ENCODE measurements at regions not wholly inside any gene's neighbourhood (a gene's known extent, or its start where the extent isn't known, plus 50 kb on each side); places are given as distances from the start of the nearest gene placed in this dataset.
"Not testable (repeated sequence)": the region's sequence is repeated elsewhere in the genome, so short reads cannot be mapped to it uniquely, and the experiment has no call there.

- no peaks in the 10 kb centered on the region for H3K36me3 ChIP-seq (ENCODE audit: insufficient read depth)
- no peak overlapping the region for H2AFZ ChIP-seq (ENCODE audit: low read depth)
- no peak overlapping the region for H3K9ac ChIP-seq
- no peaks in the 10 kb centered on the region for H4K20me1 ChIP-seq (ENCODE audit: insufficient read depth)
- no peak overlapping the region for H3K4me3 ChIP-seq (IDR thresholded peaks at IDR 0.05; ENCODE audit: insufficient read depth, low read depth, low read length)
- H3K4me1 ChIP-seq (ENCODE audit: low read depth, poor library complexity, severe bottlenecking), result no peaks in the 10 kb centered on the region
- no peak overlapping the region for H3K27ac ChIP-seq
- H3K79me2 ChIP-seq (ENCODE audit: insufficient read depth, low read depth), result no peaks in the 10 kb centered on the region
- no peaks in the 10 kb centered on the region for H3K27me3 ChIP-seq (ENCODE audit: insufficient read depth, low read depth)
- H3K4me2 ChIP-seq, result no peak overlapping the region
- TF ChIP-seq CTCF (conservative IDR thresholded peaks at IDR 0.05; ENCODE audit: low read depth, low read length), result no peak
Observed at GRCh38 chr9:106233116-106233515, 538.8 kb downstream of the TMEM38B start.

GRCh38 chr9:106260908-106261307, 566.6 kb downstream of the TMEM38B start:
- H4K20me1 ChIP-seq (ENCODE audit: insufficient read depth); H3K27ac ChIP-seq; H3K4me1 ChIP-seq (ENCODE audit: low read depth, poor library complexity, severe bottlenecking); H3K27me3 ChIP-seq (ENCODE audit: insufficient read depth, low read depth); H3K4me2 ChIP-seq; H3K9ac ChIP-seq; H2AFZ ChIP-seq (ENCODE audit: low read depth); H3K36me3 ChIP-seq (ENCODE audit: insufficient read depth); H3K4me3 ChIP-seq (IDR thresholded peaks at IDR 0.05; ENCODE audit: insufficient read depth, low read depth, low read length); H3K79me2 ChIP-seq (ENCODE audit: insufficient read depth, low read depth): not testable (repeated sequence)

- H3K9ac ChIP-seq, result no peak overlapping the region
- no peak overlapping the region for H3K4me3 ChIP-seq (IDR thresholded peaks at IDR 0.05; ENCODE audit: insufficient read depth, low read depth, low read length)
- no peaks in the 10 kb centered on the region for H3K79me2 ChIP-seq (ENCODE audit: insufficient read depth, low read depth)
- H3K4me2 ChIP-seq, result no peak overlapping the region
- H3K27me3 ChIP-seq (ENCODE audit: insufficient read depth, low read depth), result no peaks in the 10 kb centered on the region
- H2AFZ ChIP-seq (ENCODE audit: low read depth), result no peak overlapping the region
- no peaks in the 10 kb centered on the region for H4K20me1 ChIP-seq (ENCODE audit: insufficient read depth)
- H3K4me1 ChIP-seq (ENCODE audit: low read depth, poor library complexity, severe bottlenecking), result no peaks in the 10 kb centered on the region
- no peak overlapping the region for H3K27ac ChIP-seq
- no peaks in the 10 kb centered on the region for H3K36me3 ChIP-seq (ENCODE audit: insufficient read depth)
- no peak for TF ChIP-seq CTCF (conservative IDR thresholded peaks at IDR 0.05; ENCODE audit: low read depth, low read length)
Observed at GRCh38 chr9:106277966-106278365, 583.6 kb downstream of the TMEM38B start.

- TF ChIP-seq CTCF (conservative IDR thresholded peaks at IDR 0.05; ENCODE audit: low read depth, low read length), result no peak
- H3K4me2 ChIP-seq, result no peak overlapping the region
- no peak overlapping the region for H3K4me3 ChIP-seq (IDR thresholded peaks at IDR 0.05; ENCODE audit: insufficient read depth, low read depth, low read length)
- no peaks in the 10 kb centered on the region for H3K36me3 ChIP-seq (ENCODE audit: insufficient read depth)
- H3K79me2 ChIP-seq (ENCODE audit: insufficient read depth, low read depth), result no peaks in the 10 kb centered on the region
- H4K20me1 ChIP-seq (ENCODE audit: insufficient read depth), result no peaks in the 10 kb centered on the region
- H3K4me1 ChIP-seq (ENCODE audit: low read depth, poor library complexity, severe bottlenecking), result no peaks in the 10 kb centered on the region
- H2AFZ ChIP-seq (ENCODE audit: low read depth), result no peak overlapping the region
- H3K9ac ChIP-seq, result no peak overlapping the region
- no peak overlapping the region for H3K27ac ChIP-seq
- H3K27me3 ChIP-seq (ENCODE audit: insufficient read depth, low read depth), result no peaks in the 10 kb centered on the region
Observed at GRCh38 chr9:106283769-106284168, 579.2 kb upstream of the ZNF462 start.

- H3K79me2 ChIP-seq (ENCODE audit: insufficient read depth, low read depth), result no peaks in the 10 kb centered on the region
- 0 out of 2 replicates have a peak, but pooled peaks have one; percentile 17 for TF ChIP-seq CTCF (conservative IDR thresholded peaks at IDR 0.05; ENCODE audit: low read depth, low read length)
- H3K9ac ChIP-seq, result no peak overlapping the region
- no peaks in the 10 kb centered on the region for H4K20me1 ChIP-seq (ENCODE audit: insufficient read depth)
- H3K27me3 ChIP-seq (ENCODE audit: insufficient read depth, low read depth), result no peaks in the 10 kb centered on the region
- H3K4me3 ChIP-seq (IDR thresholded peaks at IDR 0.05; ENCODE audit: insufficient read depth, low read depth, low read length), result no peak overlapping the region
- no peak overlapping the region for H3K4me2 ChIP-seq
- no peak overlapping the region for H2AFZ ChIP-seq (ENCODE audit: low read depth)
- H3K36me3 ChIP-seq (ENCODE audit: insufficient read depth), result no peaks in the 10 kb centered on the region
- H3K27ac ChIP-seq, result no peak overlapping the region
- H3K4me1 ChIP-seq (ENCODE audit: low read depth, poor library complexity, severe bottlenecking), result no peaks in the 10 kb centered on the region
Observed at GRCh38 chr9:106284296-106284695, 578.7 kb upstream of the ZNF462 start.

Measured in KMS-11 (cell line).